ENCODE measurements at regions not wholly inside any gene's neighbourhood (a gene's known extent, or its start where the extent isn't known, plus 50 kb on each side); places are given as distances from the start of the nearest gene placed in this dataset.

GRCh38 chr18:51751901-51752300 is 554.4 kb upstream of the MEX3C start:
- H3K4me1 Mint-ChIP-seq = no peaks in the 10 kb centered on the region
- DNase-seq (no peak), ATAC-seq (ENCODE audit: low read depth in 2 of 2) (no peak)
- Histone ChIP-seq H3K27ac (ENCODE audit: insufficient read depth, low read length, poor library complexity, severe bottlenecking) (no peak overlapping the region), H3K9me3 (ENCODE audit: control insufficient read depth in 2 of 2, low read length in 2 of 2) (no peaks in the 10 kb centered on the region), H3K36me3 (ENCODE audit: control insufficient read depth, insufficient read depth, low read length) (no peaks in the 10 kb centered on the region), H3K4me3 (ENCODE audit: low read depth, low read length) (no peak overlapping the region), H3K27me3 (ENCODE audit: control insufficient read depth, insufficient read depth, low read length) (no peaks in the 10 kb centered on the region), H3K4me1 (ENCODE audit: control insufficient read depth, insufficient read depth, low read length, poor library complexity, severe bottlenecking) (no peaks in the 10 kb centered on the region)
- peaks cover 0 to 6% (median under 1%) of the 10 kb centered on the region in 7 donors for H3K9me3 Mint-ChIP-seq
- peaks cover 10% of the 10 kb centered on the region for H3K27me3 Mint-ChIP-seq
- H3K36me3 Mint-ChIP-seq = no peaks in the 10 kb centered on the region
- H3K4me3 Mint-ChIP-seq = no peak overlapping the region
- H3K27ac Mint-ChIP-seq = no peak overlapping the region

- DNase-seq = no peak
- Mint-ChIP-seq H3K36me3 (no peaks in the 10 kb centered on the region), H3K27ac (no peak overlapping the region), H3K4me1 (no peaks in the 10 kb centered on the region), H3K4me3 (no peak overlapping the region), H3K27me3 (peaks cover 10% of the 10 kb centered on the region), H3K9me3 (peaks cover 0 to 2% (median 0%) of the 10 kb centered on the region in 7 donors)
- no peak overlapping the region for H3K27ac ChIP-seq (ENCODE audit: insufficient read depth, low read length, poor library complexity, severe bottlenecking)
- H3K27me3 ChIP-seq (ENCODE audit: control insufficient read depth, insufficient read depth, low read length) = no peaks in the 10 kb centered on the region
- no peak overlapping the region for H3K4me3 ChIP-seq (ENCODE audit: low read depth, low read length)
- H3K4me1 ChIP-seq (ENCODE audit: control insufficient read depth, insufficient read depth, low read length, poor library complexity, severe bottlenecking) = no peaks in the 10 kb centered on the region
- no peaks in the 10 kb centered on the region for H3K36me3 ChIP-seq (ENCODE audit: control insufficient read depth, insufficient read depth, low read length)
- no peaks in the 10 kb centered on the region for H3K9me3 ChIP-seq (ENCODE audit: control insufficient read depth in 2 of 2, low read length in 2 of 2)
- no peak for ATAC-seq (ENCODE audit: low read depth in 2 of 2)
Measured at GRCh38 chr18:51753365-51754057, 556.0 kb upstream of the MEX3C start.

- H3K27me3 Mint-ChIP-seq = peaks cover 10% of the 10 kb centered on the region
- Histone ChIP-seq H3K27ac (ENCODE audit: insufficient read depth, low read length, poor library complexity, severe bottlenecking) (no peak overlapping the region), H3K36me3 (ENCODE audit: control insufficient read depth, insufficient read depth, low read length) (no peaks in the 10 kb centered on the region), H3K4me3 (ENCODE audit: low read depth, low read length) (no peak overlapping the region), H3K9me3 (ENCODE audit: control insufficient read depth in 2 of 2, low read length in 2 of 2) (no peaks in the 10 kb centered on the region), H3K27me3 (ENCODE audit: control insufficient read depth, insufficient read depth, low read length) (no peaks in the 10 kb centered on the region), H3K4me1 (ENCODE audit: control insufficient read depth, insufficient read depth, low read length, poor library complexity, severe bottlenecking) (no peaks in the 10 kb centered on the region)
- H3K27ac Mint-ChIP-seq = no peak overlapping the region
- no peak for ATAC-seq (ENCODE audit: low read depth in 2 of 2)
- peaks cover 0 to 2% (median 0%) of the 10 kb centered on the region in 7 donors for H3K9me3 Mint-ChIP-seq
- H3K4me1 Mint-ChIP-seq = no peaks in the 10 kb centered on the region
- no peaks in the 10 kb centered on the region for H3K36me3 Mint-ChIP-seq
- H3K4me3 Mint-ChIP-seq = no peak overlapping the region
- DNase-seq = no peak
Measured at GRCh38 chr18:51754566-51754965, 557.1 kb upstream of the MEX3C start.

- no peaks in the 10 kb centered on the region for H3K4me1 Mint-ChIP-seq
- H3K4me3 ChIP-seq (ENCODE audit: low read depth, low read length) = no peak overlapping the region
- H3K9me3 ChIP-seq (ENCODE audit: control insufficient read depth in 2 of 2, low read length in 2 of 2) = no peaks in the 10 kb centered on the region
- no peak overlapping the region for H3K27ac Mint-ChIP-seq
- no peaks in the 10 kb centered on the region for H3K36me3 ChIP-seq (ENCODE audit: control insufficient read depth, insufficient read depth, low read length)
- no peak for ATAC-seq (ENCODE audit: low read depth in 2 of 2)
- H3K27me3 Mint-ChIP-seq = peaks cover 10% of the 10 kb centered on the region
- H3K9me3 Mint-ChIP-seq = peaks cover 0 to 2% (median 0%) of the 10 kb centered on the region in 7 donors
- no peaks in the 10 kb centered on the region for H3K36me3 Mint-ChIP-seq
- no peaks in the 10 kb centered on the region for H3K4me1 ChIP-seq (ENCODE audit: control insufficient read depth, insufficient read depth, low read length, poor library complexity, severe bottlenecking)
- no peak overlapping the region for H3K27ac ChIP-seq (ENCODE audit: insufficient read depth, low read length, poor library complexity, severe bottlenecking)
- H3K27me3 ChIP-seq (ENCODE audit: control insufficient read depth, insufficient read depth, low read length) = no peaks in the 10 kb centered on the region
- no peak for DNase-seq
- no peak overlapping the region for H3K4me3 Mint-ChIP-seq
Measured at GRCh38 chr18:51757255-51757924, 559.9 kb upstream of the MEX3C start.

GRCh38 chr18:51762373-51762772 is 564.9 kb upstream of the MEX3C start:
- Histone ChIP-seq H3K4me3 (ENCODE audit: low read depth, low read length) (no peak overlapping the region), H3K36me3 (ENCODE audit: control insufficient read depth, insufficient read depth, low read length) (no peaks in the 10 kb centered on the region), H3K9me3 (ENCODE audit: control insufficient read depth in 2 of 2, low read length in 2 of 2) (no peaks in the 10 kb centered on the region), H3K27me3 (ENCODE audit: control insufficient read depth, insufficient read depth, low read length) (no peaks in the 10 kb centered on the region), H3K27ac (ENCODE audit: insufficient read depth, low read length, poor library complexity, severe bottlenecking) (no peak overlapping the region), H3K4me1 (ENCODE audit: control insufficient read depth, insufficient read depth, low read length, poor library complexity, severe bottlenecking) (no peaks in the 10 kb centered on the region)
- Mint-ChIP-seq H3K4me3 (no peak overlapping the region), H3K9me3 (peaks cover 0 to 1% (median 0%) of the 10 kb centered on the region in 7 donors), H3K4me1 (no peaks in the 10 kb centered on the region), H3K36me3 (no peaks in the 10 kb centered on the region), H3K27ac (no peak overlapping the region), H3K27me3 (no peaks in the 10 kb centered on the region)
- no peak for DNase-seq
- ATAC-seq (ENCODE audit: low read depth in 2 of 2) = no peak

GRCh38 chr18:51765606-51766360 is 568.3 kb upstream of the MEX3C start:
- no peak for ATAC-seq (ENCODE audit: low read depth in 2 of 2)
- H3K4me1 Mint-ChIP-seq = no peaks in the 10 kb centered on the region

GRCh38 chr18:51767293-51767692 is 569.8 kb upstream of the MEX3C start:
- Mint-ChIP-seq H3K27me3 (no peaks in the 10 kb centered on the region), H3K4me3 (no peak overlapping the region), H3K27ac (no peak overlapping the region), H3K9me3 (peaks cover 0 to 5% (median 0%) of the 10 kb centered on the region in 7 donors), H3K4me1 (no peaks in the 10 kb centered on the region), H3K36me3 (no peaks in the 10 kb centered on the region)
- Histone ChIP-seq H3K4me3 (ENCODE audit: low read depth, low read length) (no peak overlapping the region), H3K27me3 (ENCODE audit: control insufficient read depth, insufficient read depth, low read length) (no peaks in the 10 kb centered on the region), H3K9me3 (ENCODE audit: control insufficient read depth in 2 of 2, low read length in 2 of 2) (no peaks in the 10 kb centered on the region), H3K36me3 (ENCODE audit: control insufficient read depth, insufficient read depth, low read length) (no peaks in the 10 kb centered on the region), H3K4me1 (ENCODE audit: control insufficient read depth, insufficient read depth, low read length, poor library complexity, severe bottlenecking) (no peaks in the 10 kb centered on the region), H3K27ac (ENCODE audit: insufficient read depth, low read length, poor library complexity, severe bottlenecking) (no peak overlapping the region)
- ATAC-seq (ENCODE audit: low read depth in 2 of 2) = no peak
- DNase-seq = no peak

More at GRCh38 chr18:51765606-51766360, 568.3 kb upstream of the MEX3C start:
- H3K4me1 ChIP-seq (ENCODE audit: control insufficient read depth, insufficient read depth, low read length, poor library complexity, severe bottlenecking) = no peaks in the 10 kb centered on the region
- no peak for DNase-seq
- Mint-ChIP-seq H3K27me3 (no peaks in the 10 kb centered on the region), H3K27ac (no peak overlapping the region), H3K9me3 (peaks cover 0 to 5% (median 0%) of the 10 kb centered on the region in 7 donors), H3K4me3 (no peak overlapping the region), H3K36me3 (no peaks in the 10 kb centered on the region)
- no peaks in the 10 kb centered on the region for H3K9me3 ChIP-seq (ENCODE audit: control insufficient read depth in 2 of 2, low read length in 2 of 2)
- H3K36me3 ChIP-seq (ENCODE audit: control insufficient read depth, insufficient read depth, low read length) = no peaks in the 10 kb centered on the region
- no peaks in the 10 kb centered on the region for H3K27me3 ChIP-seq (ENCODE audit: control insufficient read depth, insufficient read depth, low read length)
- no peak overlapping the region for H3K4me3 ChIP-seq (ENCODE audit: low read depth, low read length)
- H3K27ac ChIP-seq (ENCODE audit: insufficient read depth, low read length, poor library complexity, severe bottlenecking) = no peak overlapping the region
